Liver (tissue), 8 donors: ENCODE measurements at regions not wholly inside any gene's neighbourhood (a gene's known extent, or its start where the extent isn't known, plus 50 kb on each side); places are given as distances from the start of the nearest gene placed in this dataset.

Experiments
- DNase-seq: peaks from one replicate; pipeline ENCODE4 v3.0.0-alpha.2; 2017; ENCODE audit warnings: low spot score
- H3K27ac ChIP-seq, 2 donors: one replicate each; pipeline ENCODE4 v1.7.0; 2013; ENCODE audit warnings: inconsistent platforms in 2 of 2, low read length in 2 of 2, control low read depth in 1 of 2, low read depth in 1 of 2, mild to moderate bottlenecking in 1 of 2
- H3K27me3 ChIP-seq, 4 donors: one replicate each; pipeline versions ENCODE4 v1.6.1 to v1.7.0; 2013; ENCODE audit warnings: low read length in 3 of 4, inconsistent platforms in 1 of 4, mild to moderate bottlenecking in 1 of 4, moderate library complexity in 1 of 4; ENCODE audit not compliant: control insufficient read depth in 4 of 4, insufficient read depth in 4 of 4
- H3K36me3 ChIP-seq, 4 donors: one replicate each; pipeline versions ENCODE4 v1.6.1 to v1.7.0; 2013; ENCODE audit warnings: low read length in 3 of 4, mild to moderate bottlenecking in 3 of 4, low read depth in 1 of 4, moderate library complexity in 1 of 4; ENCODE audit not compliant: control insufficient read depth in 4 of 4, insufficient read depth in 3 of 4
- H3K4me1 ChIP-seq, 4 donors: one replicate each; pipeline versions ENCODE4 v1.6.1 to v1.7.0; 2013; ENCODE audit warnings: low read length in 3 of 4, mild to moderate bottlenecking in 3 of 4, moderate library complexity in 1 of 4; ENCODE audit not compliant: control insufficient read depth in 4 of 4, insufficient read depth in 4 of 4
- H3K4me3 ChIP-seq, 3 donors: one replicate each; pipeline versions ENCODE4 v1.6.1 to v1.7.0; 2013; ENCODE audit warnings: low read length in 3 of 3, control low read depth in 1 of 3, low read depth in 1 of 3, mild to moderate bottlenecking in 1 of 3
- H3K9ac ChIP-seq, 2 donors: one replicate each; pipeline ENCODE4 v1.7.0; 2013; ENCODE audit warnings: low read length in 2 of 2, mild to moderate bottlenecking in 2 of 2, moderate library complexity in 2 of 2, control low read depth in 1 of 2, low read depth in 1 of 2
- H3K9me3 ChIP-seq, 4 donors: one replicate each; pipeline versions ENCODE4 v1.6.1 to v1.7.0; 2013; ENCODE audit warnings: low read length in 3 of 4; ENCODE audit not compliant: control insufficient read depth in 4 of 4
- EGR1 ChIP-seq, 2 donors: IDR thresholded peaks; 2 replicates each; pipeline ENCODE4 v1.6.1; 2016 to 2018; ENCODE audit warnings: antibody characterized with exemption in 2 of 2, low read depth in 2 of 2
- FOXA1 ChIP-seq: IDR thresholded peaks from 2 replicates; pipeline ENCODE4 v1.6.1; 2016; ENCODE audit warnings: antibody characterized with exemption
- FOXA2 ChIP-seq: IDR thresholded peaks from 2 replicates; pipeline ENCODE4 v1.6.1; 2016; ENCODE audit warnings: antibody characterized with exemption
- GABPA ChIP-seq, 2 donors: IDR thresholded peaks in 1 of 2; conservative IDR thresholded peaks in 1 of 2; 2 replicates each; pipeline ENCODE4 v1.6.1; 2016; ENCODE audit warnings: antibody characterized with exemption in 2 of 2, mild to moderate bottlenecking in 1 of 2, moderate library complexity in 1 of 2
- HNF4A ChIP-seq, 2 donors: conservative IDR thresholded peaks; 2 replicates each; pipeline ENCODE4 v1.6.1; 2016; ENCODE audit warnings: antibody characterized with exemption in 2 of 2, mild to moderate bottlenecking in 2 of 2
- HNF4G ChIP-seq: IDR thresholded peaks from 2 replicates; pipeline ENCODE4 v1.6.1; 2016; ENCODE audit warnings: antibody characterized with exemption
- JUND ChIP-seq, 2 donors: IDR thresholded peaks; 2 replicates each; pipeline ENCODE4 v1.6.1; 2016; ENCODE audit warnings: antibody characterized with exemption in 2 of 2
- NR2F2 ChIP-seq: IDR thresholded peaks from 2 replicates; pipeline ENCODE4 v1.6.1; 2016; ENCODE audit warnings: antibody characterized with exemption
- RAD21 ChIP-seq, 2 donors: IDR thresholded peaks; 2 replicates each; pipeline ENCODE4 v1.6.1; 2016; ENCODE audit warnings: antibody characterized with exemption in 2 of 2, mild to moderate bottlenecking in 2 of 2
- RXRA ChIP-seq, 2 donors: IDR thresholded peaks; 2 replicates each; pipeline ENCODE4 v1.6.1; 2017 to 2018; ENCODE audit warnings: antibody characterized with exemption in 2 of 2, mild to moderate bottlenecking in 1 of 2
- SP1 ChIP-seq: IDR thresholded peaks from 2 replicates; pipeline ENCODE4 v1.6.1; 2018; ENCODE audit warnings: antibody characterized with exemption, mild to moderate bottlenecking
- TAF1 ChIP-seq: conservative IDR thresholded peaks from 2 replicates; pipeline ENCODE4 v1.6.1; 2016; ENCODE audit warnings: antibody characterized with exemption, mild to moderate bottlenecking
- YY1 ChIP-seq: IDR thresholded peaks from 2 replicates; pipeline ENCODE4 v1.6.1; 2016; ENCODE audit warnings: antibody characterized with exemption, mild to moderate bottlenecking
- WGBS: extraction: QIAGEN DNeasy Blood & Tissue Kit; methylation state at CpG from one replicate; pipeline ENCODE4 v1.1.7; 2013; 5-methylcytosine and 5-hydroxymethylcytosine counted together
- TF ChIP-seq, protein P1 (sequence below): IDR thresholded peaks from 2 replicates; pipeline ENCODE4 v1.6.1; 2016; ENCODE audit warnings: antibody characterized with exemption, mild to moderate bottlenecking
- TF ChIP-seq, protein P2 (sequence below): IDR thresholded peaks from 2 replicates; pipeline ENCODE4 v1.6.1; 2016; ENCODE audit warnings: antibody characterized with exemption
- TF ChIP-seq, protein P3 (sequence below): IDR thresholded peaks from 2 replicates; pipeline ENCODE4 v1.6.1; 2016; ENCODE audit warnings: antibody characterized with exemption
- TF ChIP-seq, protein P4 (sequence below): IDR thresholded peaks from 2 replicates; pipeline ENCODE4 v1.6.1; 2016; ENCODE audit warnings: antibody characterized with exemption
- TF ChIP-seq, protein P5 (sequence below): fragments of 150-350 bp; IDR thresholded peaks from 2 replicates; pipeline ENCODE4 v1.5.1; 2017; ENCODE audit warnings: improper control_type of control experiment, low read depth, low read length; ENCODE audit not compliant: missing input control
- donor health status: healthy.
- donor health status: healthy.
- donor health status: healthy.
- donor health status: healthy.
- donor health status: healthy.

DNA sequence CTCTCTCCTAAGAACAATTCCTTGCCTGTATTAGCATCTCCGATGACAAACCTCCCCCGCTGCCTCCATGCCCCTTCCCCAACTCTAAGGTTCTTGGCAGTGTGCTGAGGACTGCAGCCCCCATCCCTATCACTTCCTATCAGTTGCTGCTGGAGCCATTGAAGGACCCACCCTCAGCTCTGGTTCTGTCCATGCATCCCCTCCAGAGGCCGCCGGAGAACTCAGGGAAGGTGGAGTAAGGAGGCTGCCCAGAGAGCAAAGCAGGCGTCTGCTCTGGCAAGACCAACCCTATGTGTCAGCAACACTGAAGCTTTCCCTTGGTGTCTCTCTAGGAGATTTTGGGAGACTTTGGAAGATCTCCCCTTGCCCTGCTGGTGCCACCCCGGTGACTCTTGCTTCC lies 1139.5 kb downstream of the TBC1D22A start:
- H3K9ac ChIP-seq: no peak overlapping the region
- H3K4me3 ChIP-seq: no peak overlapping the region
- DNase-seq: no peak
- WGBS: 80% methylated on average over 6 of the region's 6 CpGs
- peaks cover 0 to 4% (median 1%) of the 10 kb centered on the region in 4 donors for H3K27me3 ChIP-seq
- H3K9me3 ChIP-seq: no peaks in the 10 kb centered on the region
- H3K36me3 ChIP-seq: no peaks in the 10 kb centered on the region
- H3K4me1 ChIP-seq: no peaks in the 10 kb centered on the region
- TF ChIP-seq HNF4G (no peak), YY1 (no peak), RXRA (IDR thresholded peaks at IDR 0.05) (no peak), FOXA2 (no peak), FOXA1 (no peak), HNF4A (conservative IDR thresholded peaks at IDR 0.05) (no peak)
- TF ChIP-seq, protein P1, sequence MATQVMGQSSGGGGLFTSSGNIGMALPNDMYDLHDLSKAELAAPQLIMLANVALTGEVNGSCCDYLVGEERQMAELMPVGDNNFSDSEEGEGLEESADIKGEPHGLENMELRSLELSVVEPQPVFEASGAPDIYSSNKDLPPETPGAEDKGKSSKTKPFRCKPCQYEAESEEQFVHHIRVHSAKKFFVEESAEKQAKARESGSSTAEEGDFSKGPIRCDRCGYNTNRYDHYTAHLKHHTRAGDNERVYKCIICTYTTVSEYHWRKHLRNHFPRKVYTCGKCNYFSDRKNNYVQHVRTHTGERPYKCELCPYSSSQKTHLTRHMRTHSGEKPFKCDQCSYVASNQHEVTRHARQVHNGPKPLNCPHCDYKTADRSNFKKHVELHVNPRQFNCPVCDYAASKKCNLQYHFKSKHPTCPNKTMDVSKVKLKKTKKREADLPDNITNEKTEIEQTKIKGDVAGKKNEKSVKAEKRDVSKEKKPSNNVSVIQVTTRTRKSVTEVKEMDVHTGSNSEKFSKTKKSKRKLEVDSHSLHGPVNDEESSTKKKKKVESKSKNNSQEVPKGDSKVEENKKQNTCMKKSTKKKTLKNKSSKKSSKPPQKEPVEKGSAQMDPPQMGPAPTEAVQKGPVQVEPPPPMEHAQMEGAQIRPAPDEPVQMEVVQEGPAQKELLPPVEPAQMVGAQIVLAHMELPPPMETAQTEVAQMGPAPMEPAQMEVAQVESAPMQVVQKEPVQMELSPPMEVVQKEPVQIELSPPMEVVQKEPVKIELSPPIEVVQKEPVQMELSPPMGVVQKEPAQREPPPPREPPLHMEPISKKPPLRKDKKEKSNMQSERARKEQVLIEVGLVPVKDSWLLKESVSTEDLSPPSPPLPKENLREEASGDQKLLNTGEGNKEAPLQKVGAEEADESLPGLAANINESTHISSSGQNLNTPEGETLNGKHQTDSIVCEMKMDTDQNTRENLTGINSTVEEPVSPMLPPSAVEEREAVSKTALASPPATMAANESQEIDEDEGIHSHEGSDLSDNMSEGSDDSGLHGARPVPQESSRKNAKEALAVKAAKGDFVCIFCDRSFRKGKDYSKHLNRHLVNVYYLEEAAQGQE: no peak
- TF ChIP-seq, protein P2, sequence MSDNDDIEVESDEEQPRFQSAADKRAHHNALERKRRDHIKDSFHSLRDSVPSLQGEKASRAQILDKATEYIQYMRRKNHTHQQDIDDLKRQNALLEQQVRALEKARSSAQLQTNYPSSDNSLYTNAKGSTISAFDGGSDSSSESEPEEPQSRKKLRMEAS: no peak
- no peak overlapping the region for H3K27ac ChIP-seq

DNA sequence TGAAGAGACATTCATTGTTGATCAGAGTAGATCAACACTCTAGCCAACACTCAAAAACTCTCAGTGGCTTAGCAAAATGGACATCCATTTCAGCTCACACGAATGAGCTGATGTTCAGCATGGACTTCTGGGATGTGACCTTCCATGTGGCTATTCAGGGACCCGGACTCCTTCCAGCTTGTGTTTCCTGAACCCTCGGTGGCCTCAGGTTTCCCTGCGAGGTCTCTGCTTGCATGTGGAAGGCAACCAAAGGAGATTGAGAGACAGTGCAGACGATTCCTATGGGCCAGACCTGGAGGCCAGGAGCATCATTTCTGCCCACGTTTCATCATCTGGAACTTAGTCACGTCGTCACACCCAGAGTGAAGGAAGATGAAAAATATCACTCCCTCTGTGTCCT lies 1137.4 kb downstream of the TBC1D22A start:
- Histone ChIP-seq H3K9ac (no peak overlapping the region), H3K27ac (no peak overlapping the region), H3K4me1 (no peaks in the 10 kb centered on the region), H3K27me3 (peaks cover 0 to 3% (median 0%) of the 10 kb centered on the region in 4 donors), H3K36me3 (no peaks in the 10 kb centered on the region), H3K9me3 (peaks cover 0 to 3% (median 0%) of the 10 kb centered on the region in 4 donors), H3K4me3 (no peak overlapping the region)
- TF ChIP-seq TAF1 (no peak), NR2F2 (no peak), FOXA2 (no peak), FOXA1 (no peak)
- TF ChIP-seq, protein P2: no peak
- TF ChIP-seq, protein P3, sequence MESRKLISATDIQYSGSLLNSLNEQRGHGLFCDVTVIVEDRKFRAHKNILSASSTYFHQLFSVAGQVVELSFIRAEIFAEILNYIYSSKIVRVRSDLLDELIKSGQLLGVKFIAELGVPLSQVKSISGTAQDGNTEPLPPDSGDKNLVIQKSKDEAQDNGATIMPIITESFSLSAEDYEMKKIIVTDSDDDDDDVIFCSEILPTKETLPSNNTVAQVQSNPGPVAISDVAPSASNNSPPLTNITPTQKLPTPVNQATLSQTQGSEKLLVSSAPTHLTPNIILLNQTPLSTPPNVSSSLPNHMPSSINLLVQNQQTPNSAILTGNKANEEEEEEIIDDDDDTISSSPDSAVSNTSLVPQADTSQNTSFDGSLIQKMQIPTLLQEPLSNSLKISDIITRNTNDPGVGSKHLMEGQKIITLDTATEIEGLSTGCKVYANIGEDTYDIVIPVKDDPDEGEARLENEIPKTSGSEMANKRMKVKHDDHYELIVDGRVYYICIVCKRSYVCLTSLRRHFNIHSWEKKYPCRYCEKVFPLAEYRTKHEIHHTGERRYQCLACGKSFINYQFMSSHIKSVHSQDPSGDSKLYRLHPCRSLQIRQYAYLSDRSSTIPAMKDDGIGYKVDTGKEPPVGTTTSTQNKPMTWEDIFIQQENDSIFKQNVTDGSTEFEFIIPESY: no peak
- 76% methylated on average over 8 of the region's 8 CpGs for WGBS
- no peak for DNase-seq

DNA sequence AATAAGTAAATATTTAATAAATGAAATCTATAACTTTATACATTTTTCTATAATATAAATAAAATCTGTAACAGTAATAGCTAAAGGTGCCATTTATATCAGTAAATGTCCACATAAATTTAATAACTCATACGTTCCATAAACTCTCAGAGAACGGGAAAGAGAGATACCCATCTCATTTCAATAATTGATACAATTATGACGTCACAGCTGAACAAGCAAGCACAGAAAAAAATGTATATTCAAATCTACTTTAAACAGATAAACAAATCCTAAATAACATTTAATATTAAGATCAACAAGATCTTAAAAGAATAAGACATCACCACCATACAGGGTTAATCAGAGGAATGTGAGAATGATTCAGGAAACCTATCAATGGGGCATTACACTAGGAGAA lies 1136.5 kb downstream of the TBC1D22A start:
- Histone ChIP-seq H3K36me3 (no peaks in the 10 kb centered on the region), H3K4me1 (no peaks in the 10 kb centered on the region), H3K27ac (no peak overlapping the region), H3K9me3 (peaks cover 0 to 3% (median 0%) of the 10 kb centered on the region in 4 donors), H3K4me3 (no peak overlapping the region), H3K27me3 (no peaks in the 10 kb centered on the region), H3K9ac (no peak overlapping the region)
- 77% methylated on average over 3 of the region's 3 CpGs for WGBS
- no peak for DNase-seq
- TF ChIP-seq YY1 (no peak), JUND (IDR thresholded peaks at IDR 0.05) (no peak), EGR1 (IDR thresholded peaks at IDR 0.05; ENCODE audit: low read depth in 2 of 2) (no peak), RXRA (IDR thresholded peaks at IDR 0.05) (no peak), RAD21 (IDR thresholded peaks at IDR 0.05) (no peak), HNF4A (conservative IDR thresholded peaks at IDR 0.05) (no peak), FOXA1 (no peak), HNF4G (no peak), TAF1 (no peak), GABPA (IDR thresholded peaks at IDR 0.05 in 1 of 2, conservative IDR thresholded peaks at IDR 0.05 in 1 of 2) (no peak), SP1 (no peak)
- TF ChIP-seq, protein P4, sequence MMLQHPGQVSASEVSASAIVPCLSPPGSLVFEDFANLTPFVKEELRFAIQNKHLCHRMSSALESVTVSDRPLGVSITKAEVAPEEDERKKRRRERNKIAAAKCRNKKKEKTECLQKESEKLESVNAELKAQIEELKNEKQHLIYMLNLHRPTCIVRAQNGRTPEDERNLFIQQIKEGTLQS: no peak
- TF ChIP-seq, protein P2: no peak
- TF ChIP-seq, protein P3: no peak
- TF ChIP-seq, protein P5, sequence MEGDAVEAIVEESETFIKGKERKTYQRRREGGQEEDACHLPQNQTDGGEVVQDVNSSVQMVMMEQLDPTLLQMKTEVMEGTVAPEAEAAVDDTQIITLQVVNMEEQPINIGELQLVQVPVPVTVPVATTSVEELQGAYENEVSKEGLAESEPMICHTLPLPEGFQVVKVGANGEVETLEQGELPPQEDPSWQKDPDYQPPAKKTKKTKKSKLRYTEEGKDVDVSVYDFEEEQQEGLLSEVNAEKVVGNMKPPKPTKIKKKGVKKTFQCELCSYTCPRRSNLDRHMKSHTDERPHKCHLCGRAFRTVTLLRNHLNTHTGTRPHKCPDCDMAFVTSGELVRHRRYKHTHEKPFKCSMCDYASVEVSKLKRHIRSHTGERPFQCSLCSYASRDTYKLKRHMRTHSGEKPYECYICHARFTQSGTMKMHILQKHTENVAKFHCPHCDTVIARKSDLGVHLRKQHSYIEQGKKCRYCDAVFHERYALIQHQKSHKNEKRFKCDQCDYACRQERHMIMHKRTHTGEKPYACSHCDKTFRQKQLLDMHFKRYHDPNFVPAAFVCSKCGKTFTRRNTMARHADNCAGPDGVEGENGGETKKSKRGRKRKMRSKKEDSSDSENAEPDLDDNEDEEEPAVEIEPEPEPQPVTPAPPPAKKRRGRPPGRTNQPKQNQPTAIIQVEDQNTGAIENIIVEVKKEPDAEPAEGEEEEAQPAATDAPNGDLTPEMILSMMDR: no peak
